HG02970 (cell line): ENCODE measurements at regions not wholly inside any gene's neighbourhood (a gene's known extent, or its start where the extent isn't known, plus 50 kb on each side); places are given as distances from the start of the nearest gene placed in this dataset.

Experiments used
- ATAC-seq: cut with Tn5 transposase; IDR thresholded peaks from one replicate; pipeline ENCODE4 v1.9.1; 2021; ENCODE audit warnings: mild to moderate bottlenecking, moderate library complexity, moderate number of reproducible peaks; ENCODE audit not compliant: unreplicated experiment, low FRiP score

GRCh38 chr7:88361357-88361756, 54.7 kb upstream of the STEAP4 start:
- ATAC-seq = no peak

- ATAC-seq = no peak
Measured at GRCh38 chr7:88358881-88359280, 52.2 kb upstream of the STEAP4 start.

GRCh38 chr7:88358526-88358838, 51.8 kb upstream of the STEAP4 start:
- no peak for ATAC-seq

GRCh38 chr7:88357781-88358525, 51.3 kb upstream of the STEAP4 start:
- ATAC-seq = peak; percentile 61

GRCh38 chr7:88357294-88357693, 50.6 kb upstream of the STEAP4 start:
- ATAC-seq = no peak
